GM10266 (cell line): ENCODE measurements at regions not wholly inside any gene's neighbourhood (a gene's known extent, or its start where the extent isn't known, plus 50 kb on each side); places are given as distances from the start of the nearest gene placed in this dataset.

Experiments
- DNase-seq: peaks from one replicate; pipeline ENCODE4 v3.0.0; 2012; ENCODE audit errors: extremely low spot score
- TF ChIP-seq, protein P1 (sequence below): IDR thresholded peaks from 2 replicates; pipeline ENCODE4 v1.5.1; 2012; ENCODE audit warnings: mild to moderate bottlenecking, low read depth; ENCODE audit not compliant: control insufficient read depth, insufficient read depth; ENCODE audit errors: missing control alignments

GRCh38 chr17:77301694-77302266, 161.0 kb downstream of the SEC14L1 start:
- no peak for DNase-seq
- TF ChIP-seq, protein P1, sequence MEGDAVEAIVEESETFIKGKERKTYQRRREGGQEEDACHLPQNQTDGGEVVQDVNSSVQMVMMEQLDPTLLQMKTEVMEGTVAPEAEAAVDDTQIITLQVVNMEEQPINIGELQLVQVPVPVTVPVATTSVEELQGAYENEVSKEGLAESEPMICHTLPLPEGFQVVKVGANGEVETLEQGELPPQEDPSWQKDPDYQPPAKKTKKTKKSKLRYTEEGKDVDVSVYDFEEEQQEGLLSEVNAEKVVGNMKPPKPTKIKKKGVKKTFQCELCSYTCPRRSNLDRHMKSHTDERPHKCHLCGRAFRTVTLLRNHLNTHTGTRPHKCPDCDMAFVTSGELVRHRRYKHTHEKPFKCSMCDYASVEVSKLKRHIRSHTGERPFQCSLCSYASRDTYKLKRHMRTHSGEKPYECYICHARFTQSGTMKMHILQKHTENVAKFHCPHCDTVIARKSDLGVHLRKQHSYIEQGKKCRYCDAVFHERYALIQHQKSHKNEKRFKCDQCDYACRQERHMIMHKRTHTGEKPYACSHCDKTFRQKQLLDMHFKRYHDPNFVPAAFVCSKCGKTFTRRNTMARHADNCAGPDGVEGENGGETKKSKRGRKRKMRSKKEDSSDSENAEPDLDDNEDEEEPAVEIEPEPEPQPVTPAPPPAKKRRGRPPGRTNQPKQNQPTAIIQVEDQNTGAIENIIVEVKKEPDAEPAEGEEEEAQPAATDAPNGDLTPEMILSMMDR = no peak

GRCh38 chr17:77302682-77303081, 161.9 kb downstream of the SEC14L1 start:
- DNase-seq = no peak
- TF ChIP-seq, protein P1 = no peak

DNA sequence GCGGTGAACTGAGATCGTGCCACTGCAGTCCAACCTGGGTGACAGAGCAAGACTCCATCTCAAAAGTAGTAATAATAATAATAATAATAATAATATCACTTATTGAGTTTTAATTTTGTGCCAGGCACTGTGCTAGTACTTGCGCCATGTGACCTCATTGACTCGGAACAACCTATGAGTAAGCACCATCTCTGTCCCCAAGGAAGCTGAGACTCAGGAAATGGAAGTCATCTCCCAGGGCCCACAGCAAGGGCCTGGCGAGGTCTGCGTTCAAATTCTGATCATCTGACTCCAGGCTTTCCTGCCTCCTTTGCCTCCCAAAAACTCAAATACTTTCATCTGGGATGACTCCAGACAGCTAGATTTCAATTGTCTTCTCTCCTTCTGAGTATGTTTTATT, 162.9 kb downstream of the SEC14L1 start:
- no peak for DNase-seq

GRCh38 chr17:77304051-77304745, 163.4 kb downstream of the SEC14L1 start:
- TF ChIP-seq, protein P1 = no peak
- no peak for DNase-seq

More for the DNA sequence above, 162.9 kb downstream of the SEC14L1 start:
- TF ChIP-seq, protein P1 = no peak

GRCh38 chr17:77304746-77305473, 164.1 kb downstream of the SEC14L1 start:
- DNase-seq = no peak
- TF ChIP-seq, protein P1 = no peak

GRCh38 chr17:77306048-77306789, 165.4 kb downstream of the SEC14L1 start:
- TF ChIP-seq, protein P1 = no peak
- no peak for DNase-seq
